Right ventricle myocardium inferior (tissue), 1 donor: ENCODE measurements at regions not wholly inside any gene's neighbourhood (a gene's known extent, or its start where the extent isn't known, plus 50 kb on each side); places are given as distances from the start of the nearest gene placed in this dataset.

Experiments
- ATAC-seq: fragments of 200-7000 bp; cut with Tn5 transposase; one replicate; pipeline ENCODE4 v1.9.1; 2020; ENCODE audit warnings: mild to moderate bottlenecking, moderate library complexity
- DNase-seq: peaks from one replicate; pipeline ENCODE4 v3.0.0; 2021; ENCODE audit errors: missing footprints
- intact Hi-C: fragments of 100-400 bp; cut with DNase I; formaldehyde crosslinking; loops from one replicate; pipeline ENCODE4 v1.11.0; 2022
- donor health status: DM: no; HTN: yes; CAD: no; lungs with severe emphysema.

- DNase-seq (no peak), ATAC-seq (no peak)
- intact Hi-C loops = no loop called here
These were observed 288.2 kb downstream of the CCDC59 start for GRCh38 chr12:82069931-82070514.

- DNase-seq (no peak), ATAC-seq (no peak)
- intact Hi-C loops = no loop called here
These were observed 299.0 kb upstream of the PPFIA2 start for GRCh38 chr12:82058197-82058596.

DNA sequence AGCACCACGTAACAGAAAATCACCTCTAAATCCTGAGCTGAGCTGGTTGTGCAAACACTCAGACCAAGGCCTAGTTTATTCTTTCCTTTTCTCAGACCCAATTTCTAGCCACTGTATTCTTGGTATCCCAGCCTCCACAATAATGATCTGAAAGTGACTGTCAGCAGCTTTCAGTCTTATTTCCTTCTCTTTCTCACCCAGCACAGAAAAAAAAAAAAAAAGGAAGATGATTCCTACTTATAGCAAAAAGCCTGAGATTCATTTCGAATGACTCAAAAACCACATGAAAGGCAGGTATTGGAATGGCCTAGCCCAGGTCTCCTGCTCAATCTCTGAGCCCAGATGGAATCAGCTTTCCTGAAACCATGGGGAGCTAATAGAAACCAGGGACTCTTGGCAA lies 298.6 kb upstream of the PPFIA2 start:
- intact Hi-C loops = no loop called here
- DNase-seq = no peak
- ATAC-seq = peak; percentile 50

- ATAC-seq (no peak), DNase-seq (peak; percentile 39)
- intact Hi-C loops = no loop called here
These were observed 296.2 kb upstream of the PPFIA2 start for GRCh38 chr12:82055391-82055790.

- ATAC-seq (no peak), DNase-seq (no peak)
- intact Hi-C loops = no loop called here
These were observed 295.4 kb upstream of the PPFIA2 start for GRCh38 chr12:82054566-82054965.

DNA sequence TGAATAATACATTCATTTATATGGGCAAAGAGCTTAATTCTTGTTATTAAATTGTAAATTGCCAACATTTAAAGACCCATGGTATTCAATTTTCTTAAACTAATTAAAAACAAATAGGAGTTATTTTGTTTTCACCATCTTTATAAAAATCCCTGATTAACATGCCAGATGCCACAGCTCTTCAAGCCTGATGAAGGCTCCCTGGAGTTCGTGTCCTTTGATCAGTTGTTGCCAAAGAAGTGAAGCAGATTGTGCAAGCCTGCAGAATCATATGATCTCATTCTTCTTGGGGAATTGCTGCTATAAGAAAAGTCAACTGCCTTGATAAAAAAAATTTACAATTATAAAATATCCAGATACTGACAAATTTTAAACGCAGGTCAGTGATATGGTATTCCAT lies 288.3 kb upstream of the PPFIA2 start:
- ATAC-seq (no peak), DNase-seq (no peak)

GRCh38 chr12:82040987-82041743 lies 282.0 kb upstream of the PPFIA2 start:
- no peak for ATAC-seq

More for the DNA sequence above, 288.3 kb upstream of the PPFIA2 start:
- intact Hi-C loops = no loop called here

GRCh38 chr12:82034769-82035168 lies 275.6 kb upstream of the PPFIA2 start:
- intact Hi-C loops = no loop called here
- no peak for DNase-seq
- no peak for ATAC-seq

More at GRCh38 chr12:82040987-82041743, 282.0 kb upstream of the PPFIA2 start:
- DNase-seq = no peak
- intact Hi-C loops = no loop called here

DNA sequence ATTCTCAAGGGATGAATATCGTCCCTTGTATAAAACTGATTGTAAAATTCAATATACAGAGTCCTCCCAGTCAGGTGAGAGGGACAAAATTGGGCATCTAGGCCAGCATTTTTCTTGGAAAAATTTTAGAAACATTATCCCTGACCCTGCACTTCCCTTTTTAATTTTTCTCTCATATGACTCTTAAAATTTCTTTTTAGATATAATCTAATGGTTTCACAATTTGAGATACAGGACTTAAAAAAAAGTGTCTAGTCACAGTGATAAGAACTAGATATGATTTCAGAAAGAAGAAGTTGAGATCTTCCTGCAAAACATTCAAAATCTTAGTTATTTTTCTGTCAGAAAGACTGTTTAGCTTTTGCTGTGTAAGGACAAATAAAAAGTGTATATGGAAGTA lies 270.8 kb upstream of the PPFIA2 start:
- ATAC-seq (no peak), DNase-seq (no peak)
- intact Hi-C loops = no loop called here

DNA sequence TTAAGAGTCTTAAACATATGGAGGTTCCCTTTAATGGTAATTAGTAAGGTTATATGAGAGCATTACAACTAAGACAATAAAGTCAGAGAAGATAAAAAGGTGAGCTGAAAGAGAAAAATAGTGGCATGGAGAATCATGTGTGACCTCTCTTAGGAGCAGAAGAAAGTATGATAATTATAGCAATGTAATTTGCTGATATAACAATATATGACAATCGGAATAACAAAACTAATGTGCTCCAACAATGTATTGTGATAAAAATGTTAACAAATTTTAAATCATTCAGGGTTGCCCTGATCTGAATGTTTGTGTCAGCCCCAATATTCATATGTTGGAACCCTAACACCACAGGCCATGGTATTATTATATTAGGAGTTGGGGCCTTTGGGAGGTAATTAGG lies 269.6 kb upstream of the PPFIA2 start:
- intact Hi-C loops = no loop called here
- ATAC-seq = no peak
- DNase-seq = no peak

DNA sequence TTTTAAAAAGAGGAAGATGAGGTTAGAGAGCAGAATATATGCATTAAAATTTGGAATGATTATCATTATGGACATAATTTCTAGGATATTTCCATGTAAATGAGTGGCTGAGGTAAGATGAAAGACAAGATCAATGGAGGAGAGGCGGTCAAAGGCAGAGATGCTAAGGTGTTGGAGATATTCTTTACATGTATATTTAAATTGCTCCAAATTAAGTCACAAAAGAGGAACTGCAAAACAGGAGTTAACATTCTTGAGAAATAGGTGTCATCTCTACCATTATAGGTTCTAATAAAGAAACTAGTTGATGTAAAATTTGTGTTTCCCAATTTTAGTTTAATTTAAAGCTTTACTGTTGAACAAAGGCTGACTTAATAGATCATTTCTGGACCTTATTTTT lies 268.5 kb upstream of the PPFIA2 start:
- ATAC-seq (no peak), DNase-seq (no peak)
- intact Hi-C loops = no loop called here

- no peak for ATAC-seq
- DNase-seq = no peak
- intact Hi-C loops = no loop called here
These were observed 266.3 kb upstream of the PPFIA2 start for GRCh38 chr12:82025462-82025861.

GRCh38 chr12:82019533-82019932 lies 260.4 kb upstream of the PPFIA2 start:
- intact Hi-C loops = no loop called here
- DNase-seq (no peak), ATAC-seq (no peak)

DNA sequence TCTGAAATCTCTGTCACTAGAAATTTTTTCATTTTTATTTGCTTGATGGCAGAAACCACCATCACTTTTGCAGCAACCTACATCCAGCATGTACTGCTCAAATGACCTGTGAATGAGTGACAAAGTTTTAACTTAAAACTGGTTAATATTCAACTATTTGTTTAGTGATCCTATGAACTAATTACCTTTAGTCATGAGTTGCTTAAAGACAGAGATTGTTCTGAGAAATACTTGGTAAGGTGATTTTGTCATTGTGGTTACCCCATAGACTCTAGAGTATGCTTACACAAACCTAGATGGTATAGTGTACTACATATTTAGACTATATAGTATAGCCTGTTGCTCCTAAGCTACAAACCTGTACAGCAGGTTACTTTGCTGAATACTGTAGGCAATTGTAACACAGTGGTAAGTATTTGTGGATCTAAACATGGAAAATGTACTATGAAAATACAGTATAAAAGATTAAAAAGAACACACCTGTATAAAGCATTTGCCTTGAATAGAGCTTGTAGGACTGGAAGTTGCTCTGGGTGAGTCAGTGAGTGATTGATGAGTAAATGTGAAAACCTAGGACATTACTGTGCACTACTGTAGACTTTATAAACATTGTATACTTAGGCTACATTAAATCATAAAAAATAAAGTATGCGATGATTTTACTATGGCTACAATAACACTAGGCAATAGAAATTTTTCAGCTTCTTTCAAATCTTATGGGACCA lies 256.6 kb upstream of the PPFIA2 start:
- intact Hi-C loops = no loop called here
- no peak for ATAC-seq
- no peak for DNase-seq

- intact Hi-C loops = no loop called here
- no peak for ATAC-seq
- no peak for DNase-seq
These were observed 253.0 kb upstream of the PPFIA2 start for GRCh38 chr12:82012176-82012575.

DNA sequence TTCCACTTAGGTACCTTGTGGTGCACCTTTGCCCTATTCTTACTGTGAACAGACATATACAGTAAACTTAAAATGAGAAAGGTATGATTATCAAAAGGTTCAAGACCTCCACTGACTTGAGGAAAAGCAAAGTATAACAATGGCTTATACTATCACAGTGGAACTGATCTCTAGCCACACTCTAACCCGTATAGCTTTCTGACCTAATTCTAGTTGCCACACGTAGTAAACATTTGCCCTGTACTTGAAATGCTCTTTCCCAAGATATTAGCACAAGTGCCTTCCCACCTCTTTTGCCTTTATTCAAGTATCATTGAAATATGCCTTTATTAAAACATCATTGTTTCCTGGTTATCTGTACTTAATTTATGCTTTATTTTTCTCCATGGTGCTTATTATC lies 250.4 kb upstream of the PPFIA2 start:
- intact Hi-C loops = no loop called here
- DNase-seq = no peak
- ATAC-seq = no peak

DNA sequence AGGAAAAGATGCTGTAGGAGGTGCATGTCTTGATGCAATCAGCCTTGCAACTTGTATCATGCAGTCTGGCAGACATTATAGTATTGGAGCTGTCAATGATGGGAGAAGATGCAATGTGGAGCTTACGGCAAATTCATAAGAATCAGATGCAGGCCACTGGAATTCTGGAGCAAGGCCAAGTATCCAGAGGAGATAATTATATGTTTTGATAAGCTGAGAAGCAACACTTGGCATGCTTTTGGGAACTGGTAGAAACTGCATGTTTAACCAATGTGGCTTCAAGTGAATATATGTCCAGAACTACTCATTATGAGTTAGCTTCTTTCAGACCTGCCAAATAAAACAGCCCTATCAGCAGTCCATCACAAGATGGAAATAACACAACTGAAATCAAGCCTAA lies 249.1 kb upstream of the PPFIA2 start:
- ATAC-seq (no peak), DNase-seq (no peak)
- intact Hi-C loops = no loop called here

DNA sequence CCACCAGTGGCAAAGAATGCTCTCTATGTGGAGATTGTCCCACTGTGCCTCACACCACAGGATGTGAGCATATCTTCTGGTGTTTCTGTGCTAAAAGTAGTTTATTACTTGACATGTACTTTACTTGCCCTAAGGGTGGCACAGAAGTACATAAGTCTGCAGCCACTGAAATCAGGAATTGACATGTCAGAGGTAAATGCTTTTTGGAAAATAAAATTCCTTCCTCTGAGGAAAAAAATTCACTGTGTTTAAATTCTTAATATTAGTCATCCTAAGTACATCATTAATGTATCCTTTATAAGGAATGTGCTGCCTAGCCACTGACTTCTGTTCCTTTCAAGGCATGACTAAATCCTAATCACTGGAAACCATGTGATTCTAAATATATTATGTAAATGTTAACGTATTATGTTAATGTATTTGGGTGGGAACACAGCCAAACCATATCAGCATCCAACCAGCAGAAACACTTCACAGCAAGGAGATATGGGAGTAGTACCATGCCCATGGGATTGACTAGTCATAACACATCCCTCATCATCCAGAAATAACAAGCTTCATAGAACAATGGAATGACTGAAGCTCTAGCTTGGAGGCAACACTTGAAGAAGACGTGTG lies 239.7 kb upstream of the PPFIA2 start:
- intact Hi-C loops = no loop called here
- no peak for DNase-seq
- no peak for ATAC-seq

DNA sequence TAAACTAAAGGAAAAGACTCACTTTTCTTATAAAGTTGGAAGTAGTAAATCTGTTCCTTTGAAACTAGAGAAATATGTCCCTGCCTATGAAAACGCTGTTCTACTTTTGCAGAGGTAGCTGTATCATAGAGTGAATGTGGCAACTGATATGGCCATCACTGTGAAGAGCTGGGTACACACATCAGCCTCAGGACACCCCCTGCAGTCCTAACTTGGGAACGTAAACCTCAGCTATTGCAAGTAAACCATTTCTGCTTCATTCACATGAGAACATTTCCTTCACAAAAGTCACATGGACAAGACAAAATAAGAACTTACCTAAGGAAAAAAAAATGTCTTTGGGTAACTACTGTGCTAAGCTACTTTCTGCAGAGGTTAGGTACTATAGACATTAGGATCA lies 233.3 kb upstream of the PPFIA2 start:
- intact Hi-C loops = no loop called here
- ATAC-seq = no peak
- DNase-seq = no peak

DNA sequence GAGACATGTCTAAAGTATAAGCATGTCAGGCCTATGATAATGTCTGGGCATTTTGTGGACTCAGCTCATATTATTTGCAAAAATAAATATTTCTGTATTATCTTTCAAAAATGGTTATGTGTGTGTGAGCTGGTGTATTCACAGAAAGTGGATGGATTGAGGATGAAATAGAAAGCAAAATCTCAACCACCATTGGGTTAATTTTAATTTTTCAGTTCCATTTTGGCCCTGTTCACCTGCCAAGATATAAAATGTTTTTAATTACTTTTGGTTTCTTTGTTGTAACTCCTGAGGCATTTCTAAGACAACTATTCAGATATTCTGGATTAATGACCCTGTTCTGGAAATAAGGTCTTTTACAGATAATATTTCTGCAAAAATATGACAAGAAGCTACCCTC lies 232.7 kb upstream of the PPFIA2 start:
- DNase-seq (no peak), ATAC-seq (no peak)
- intact Hi-C loops = no loop called here
